GM23338 (cell line): ENCODE measurements at regions not wholly inside any gene's neighbourhood (a gene's known extent, or its start where the extent isn't known, plus 50 kb on each side); places are given as distances from the start of the nearest gene placed in this dataset.

Experiments used
- ATAC-seq: fragments of 200-7000 bp; cut with Tn5 transposase; 3 replicates; pipeline ENCODE4 v1.9.1; 2020
- DNase-seq: peaks from one replicate; pipeline ENCODE4 v3.0.0-alpha.2; 2015; ENCODE audit warnings: low spot score
- H2AFZ ChIP-seq: fragments of 200-600 bp; sonication (generic); 2 replicates; pipeline ENCODE4 v1.8.0; 2016; ENCODE audit warnings: antibody characterized with exemption, mild to moderate bottlenecking, moderate library complexity
- H3F3A ChIP-seq: fragments of 200-600 bp; sonication (generic); replicated peaks from 2 replicates; pipeline ENCODE4 v1.8.0; 2017; ENCODE audit warnings: antibody characterized with exemption, mixed run types, low read depth
- H3K27ac ChIP-seq: fragments of 200-600 bp; sonication (generic); 2 replicates; pipeline ENCODE4 v1.6.1; 2016; ENCODE audit warnings: low read depth
- H3K27me3 ChIP-seq: fragments of 200-600 bp; sonication (generic); 2 replicates; pipeline ENCODE4 v1.8.0; 2016; ENCODE audit warnings: mild to moderate bottlenecking, mixed run types, moderate library complexity; ENCODE audit not compliant: insufficient read depth
- H3K36me3 ChIP-seq: fragments of 200-600 bp; sonication (generic); 2 replicates; pipeline ENCODE4 v1.8.0; 2016; ENCODE audit warnings: mild to moderate bottlenecking; ENCODE audit not compliant: insufficient read depth
- H3K4me1 ChIP-seq: fragments of 200-600 bp; sonication (generic); 2 replicates; pipeline ENCODE4 v1.8.0; 2016; ENCODE audit warnings: mild to moderate bottlenecking, moderate library complexity; ENCODE audit not compliant: insufficient read depth
- H3K4me2 ChIP-seq: fragments of 200-600 bp; sonication (generic); 2 replicates; pipeline ENCODE4 v1.7.1; 2017; ENCODE audit warnings: mixed run types
- H3K4me3 ChIP-seq: fragments of 200-600 bp; sonication (generic); 2 replicates; pipeline ENCODE4 v1.6.1; 2016; ENCODE audit warnings: mixed run types
- H3K79me2 ChIP-seq: fragments of 200-600 bp; sonication (generic); replicated peaks from 2 replicates; pipeline ENCODE4 v1.8.0; 2017; ENCODE audit warnings: mild to moderate bottlenecking; ENCODE audit not compliant: insufficient read depth
- H3K9me2 ChIP-seq: fragments of 200-600 bp; sonication (generic); 2 replicates; pipeline ENCODE4 v1.8.0; 2017; ENCODE audit not compliant: insufficient read depth
- H4K20me1 ChIP-seq: fragments of 200-600 bp; sonication (generic); replicated peaks from 2 replicates; pipeline ENCODE4 v1.8.0; 2017; ENCODE audit warnings: mild to moderate bottlenecking; ENCODE audit not compliant: insufficient read depth
- H3K27ac Mint-ChIP-seq: 2 replicates; pipeline ENCODE4 v1.8.0; 2020; ENCODE audit warnings: inconsistent platforms, mild to moderate bottlenecking, moderate library complexity, mixed read lengths
- H3K27me3 Mint-ChIP-seq: 3 replicates; pipeline ENCODE4 v1.8.0; 2022; ENCODE audit warnings: low read depth, mild to moderate bottlenecking, moderate library complexity, mixed read lengths, inconsistent platforms; ENCODE audit not compliant: insufficient read depth, poor library complexity
- H3K36me3 Mint-ChIP-seq: 3 replicates; pipeline ENCODE4 v1.8.0; 2021; ENCODE audit warnings: low read depth, mild to moderate bottlenecking, inconsistent platforms, moderate library complexity, mixed read lengths
- H3K4me1 Mint-ChIP-seq: 3 replicates; pipeline ENCODE4 v1.8.0; 2020; ENCODE audit warnings: mild to moderate bottlenecking, inconsistent platforms, mixed read lengths
- H3K4me3 Mint-ChIP-seq: 3 replicates; pipeline ENCODE4 v1.8.0; 2021; ENCODE audit warnings: moderate library complexity, mild to moderate bottlenecking, inconsistent platforms, mixed read lengths
- H3K9me3 Mint-ChIP-seq: 3 replicates; pipeline ENCODE4 v1.8.0; 2020; ENCODE audit warnings: moderate library complexity, mild to moderate bottlenecking, inconsistent platforms, mixed read lengths
- CTCF ChIP-seq, 2 experiments: fragments of 200-600 bp in 1 of 2; sonication (generic) in 1 of 2; conservative IDR thresholded peaks; 2 replicates each; pipeline versions ENCODE4 v1.5.1 to v1.6.1; 2016 to 2017; ENCODE audit warnings: antibody characterized with exemption in 2 of 2, low read depth in 2 of 2, mild to moderate bottlenecking in 2 of 2, moderate library complexity in 1 of 2
- EZH2phosphoT487 ChIP-seq: fragments of 200-600 bp; sonication (generic); IDR thresholded peaks from one replicate; pipeline ENCODE4 v1.8.1; 2018; ENCODE audit warnings: antibody characterized with exemption; ENCODE audit not compliant: unreplicated experiment
- JUNB ChIP-seq: IDR thresholded peaks from one replicate; pipeline ENCODE4 v1.6.1; 2016; ENCODE audit warnings: antibody characterized with exemption; ENCODE audit not compliant: unreplicated experiment
- NANOG ChIP-seq: IDR thresholded peaks from 2 replicates; pipeline ENCODE4 v1.6.1; 2016; ENCODE audit warnings: antibody characterized with exemption, borderline replicate concordance
- ZNF114 ChIP-seq: fragments of 250-450 bp; sonication (Bioruptor Pico); IDR thresholded peaks from 2 replicates; pipeline ENCODE4 v1.5.0; 2020; ENCODE audit warnings: mild to moderate bottlenecking, moderate library complexity
- ZNF331 ChIP-seq: fragments of 250-450 bp; sonication (Bioruptor Pico); IDR thresholded peaks from 2 replicates; pipeline ENCODE4 v1.5.0; 2020; ENCODE audit warnings: low read depth, mild to moderate bottlenecking, moderate library complexity
- TF ChIP-seq, protein P1 (sequence below): fragments of 250-450 bp; sonication (Bioruptor Pico); IDR thresholded peaks from 2 replicates; pipeline ENCODE4 v1.5.0; 2020; ENCODE audit warnings: mild to moderate bottlenecking, moderate library complexity
- TF ChIP-seq, protein P2 (sequence below): IDR thresholded peaks from 2 replicates; pipeline ENCODE4 v1.6.1; 2016; ENCODE audit warnings: antibody characterized with exemption

DNA sequence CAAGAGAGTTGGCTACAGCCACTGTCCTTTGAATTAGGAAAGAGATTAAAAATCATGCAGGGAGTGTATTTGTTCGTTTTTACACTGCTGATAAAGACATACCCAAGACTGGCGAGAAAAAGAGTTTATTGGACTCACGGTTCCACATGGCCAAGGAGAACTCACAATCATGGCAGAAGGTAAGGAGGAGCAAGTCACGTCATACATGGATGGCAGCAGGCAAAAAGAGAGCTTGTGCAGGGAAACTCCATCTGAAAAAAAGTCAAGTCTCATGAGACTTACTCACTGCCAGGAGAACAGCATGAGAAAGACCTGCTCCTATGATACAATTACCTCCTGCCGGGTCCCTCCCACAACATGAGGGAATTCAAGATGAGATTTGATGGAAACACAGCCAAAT, 1595.2 kb downstream of the KCNT2 start (continued):
- TF ChIP-seq, protein P1, sequence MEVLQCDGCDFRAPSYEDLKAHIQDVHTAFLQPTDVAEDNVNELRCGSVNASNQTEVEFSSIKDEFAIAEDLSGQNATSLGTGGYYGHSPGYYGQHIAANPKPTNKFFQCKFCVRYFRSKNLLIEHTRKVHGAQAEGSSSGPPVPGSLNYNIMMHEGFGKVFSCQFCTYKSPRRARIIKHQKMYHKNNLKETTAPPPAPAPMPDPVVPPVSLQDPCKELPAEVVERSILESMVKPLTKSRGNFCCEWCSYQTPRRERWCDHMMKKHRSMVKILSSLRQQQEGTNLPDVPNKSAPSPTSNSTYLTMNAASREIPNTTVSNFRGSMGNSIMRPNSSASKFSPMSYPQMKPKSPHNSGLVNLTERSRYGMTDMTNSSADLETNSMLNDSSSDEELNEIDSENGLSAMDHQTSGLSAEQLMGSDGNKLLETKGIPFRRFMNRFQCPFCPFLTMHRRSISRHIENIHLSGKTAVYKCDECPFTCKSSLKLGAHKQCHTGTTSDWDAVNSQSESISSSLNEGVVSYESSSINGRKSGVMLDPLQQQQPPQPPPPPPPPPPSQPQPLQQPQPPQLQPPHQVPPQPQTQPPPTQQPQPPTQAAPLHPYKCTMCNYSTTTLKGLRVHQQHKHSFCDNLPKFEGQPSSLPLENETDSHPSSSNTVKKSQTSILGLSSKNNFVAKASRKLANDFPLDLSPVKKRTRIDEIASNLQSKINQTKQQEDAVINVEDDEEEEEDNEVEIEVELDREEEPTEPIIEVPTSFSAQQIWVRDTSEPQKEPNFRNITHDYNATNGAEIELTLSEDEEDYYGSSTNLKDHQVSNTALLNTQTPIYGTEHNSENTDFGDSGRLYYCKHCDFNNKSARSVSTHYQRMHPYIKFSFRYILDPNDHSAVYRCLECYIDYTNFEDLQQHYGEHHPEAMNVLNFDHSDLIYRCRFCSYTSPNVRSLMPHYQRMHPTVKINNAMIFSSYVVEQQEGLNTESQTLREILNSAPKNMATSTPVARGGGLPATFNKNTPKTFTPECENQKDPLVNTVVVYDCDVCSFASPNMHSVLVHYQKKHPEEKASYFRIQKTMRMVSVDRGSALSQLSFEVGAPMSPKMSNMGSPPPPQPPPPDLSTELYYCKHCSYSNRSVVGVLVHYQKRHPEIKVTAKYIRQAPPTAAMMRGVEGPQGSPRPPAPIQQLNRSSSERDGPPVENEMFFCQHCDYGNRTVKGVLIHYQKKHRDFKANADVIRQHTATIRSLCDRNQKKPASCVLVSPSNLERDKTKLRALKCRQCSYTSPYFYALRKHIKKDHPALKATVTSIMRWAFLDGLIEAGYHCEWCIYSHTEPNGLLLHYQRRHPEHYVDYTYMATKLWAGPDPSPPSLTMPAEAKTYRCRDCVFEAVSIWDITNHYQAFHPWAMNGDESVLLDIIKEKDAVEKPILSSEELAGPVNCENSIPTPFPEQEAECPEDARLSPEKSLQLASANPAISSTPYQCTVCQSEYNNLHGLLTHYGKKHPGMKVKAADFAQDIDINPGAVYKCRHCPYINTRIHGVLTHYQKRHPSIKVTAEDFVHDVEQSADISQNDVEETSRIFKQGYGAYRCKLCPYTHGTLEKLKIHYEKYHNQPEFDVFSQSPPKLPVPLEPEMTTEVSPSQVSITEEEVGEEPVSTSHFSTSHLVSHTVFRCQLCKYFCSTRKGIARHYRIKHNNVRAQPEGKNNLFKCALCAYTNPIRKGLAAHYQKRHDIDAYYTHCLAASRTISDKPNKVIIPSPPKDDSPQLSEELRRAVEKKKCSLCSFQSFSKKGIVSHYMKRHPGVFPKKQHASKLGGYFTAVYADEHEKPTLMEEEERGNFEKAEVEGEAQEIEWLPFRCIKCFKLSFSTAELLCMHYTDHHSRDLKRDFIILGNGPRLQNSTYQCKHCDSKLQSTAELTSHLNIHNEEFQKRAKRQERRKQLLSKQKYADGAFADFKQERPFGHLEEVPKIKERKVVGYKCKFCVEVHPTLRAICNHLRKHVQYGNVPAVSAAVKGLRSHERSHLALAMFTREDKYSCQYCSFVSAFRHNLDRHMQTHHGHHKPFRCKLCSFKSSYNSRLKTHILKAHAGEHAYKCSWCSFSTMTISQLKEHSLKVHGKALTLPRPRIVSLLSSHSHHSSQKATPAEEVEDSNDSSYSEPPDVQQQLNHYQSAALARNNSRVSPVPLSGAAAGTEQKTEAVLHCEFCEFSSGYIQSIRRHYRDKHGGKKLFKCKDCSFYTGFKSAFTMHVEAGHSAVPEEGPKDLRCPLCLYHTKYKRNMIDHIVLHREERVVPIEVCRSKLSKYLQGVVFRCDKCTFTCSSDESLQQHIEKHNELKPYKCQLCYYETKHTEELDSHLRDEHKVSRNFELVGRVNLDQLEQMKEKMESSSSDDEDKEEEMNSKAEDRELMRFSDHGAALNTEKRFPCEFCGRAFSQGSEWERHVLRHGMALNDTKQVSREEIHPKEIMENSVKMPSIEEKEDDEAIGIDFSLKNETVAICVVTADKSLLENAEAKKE (CRISPR knock-in tag), result no peak
- TF ChIP-seq JUNB (no peak), ZNF331 (CRISPR knock-in tag) (no peak), EZH2phosphoT487 (no peak), CTCF (conservative IDR thresholded peaks at IDR 0.05; ENCODE audit: low read depth in 2 of 2) (no peak), NANOG (no peak)
- TF ChIP-seq, protein P2, sequence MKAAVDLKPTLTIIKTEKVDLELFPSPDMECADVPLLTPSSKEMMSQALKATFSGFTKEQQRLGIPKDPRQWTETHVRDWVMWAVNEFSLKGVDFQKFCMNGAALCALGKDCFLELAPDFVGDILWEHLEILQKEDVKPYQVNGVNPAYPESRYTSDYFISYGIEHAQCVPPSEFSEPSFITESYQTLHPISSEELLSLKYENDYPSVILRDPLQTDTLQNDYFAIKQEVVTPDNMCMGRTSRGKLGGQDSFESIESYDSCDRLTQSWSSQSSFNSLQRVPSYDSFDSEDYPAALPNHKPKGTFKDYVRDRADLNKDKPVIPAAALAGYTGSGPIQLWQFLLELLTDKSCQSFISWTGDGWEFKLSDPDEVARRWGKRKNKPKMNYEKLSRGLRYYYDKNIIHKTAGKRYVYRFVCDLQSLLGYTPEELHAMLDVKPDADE, result no peak

DNA sequence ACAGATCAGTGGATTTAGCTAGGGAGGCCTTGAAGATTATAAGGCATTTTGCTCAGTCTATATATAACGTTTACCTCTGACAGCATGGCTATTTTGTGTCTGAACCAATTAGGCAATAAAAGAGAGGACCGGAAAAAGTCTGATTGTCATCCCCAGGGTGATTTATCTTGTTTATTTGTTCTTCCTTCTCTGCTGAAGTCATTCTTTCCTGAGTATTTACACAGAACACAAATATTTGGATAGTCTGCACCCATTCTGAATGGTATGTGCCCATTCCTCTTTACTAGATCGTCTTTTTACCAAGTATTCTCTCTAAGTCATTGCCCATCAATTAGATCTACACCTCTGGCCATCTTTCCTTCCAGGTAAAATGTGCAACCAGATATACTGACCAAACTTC, 1602.9 kb downstream of the KCNT2 start:
- no peak overlapping the region for H3K4me3 Mint-ChIP-seq
- H3K9me2 ChIP-seq, result no peaks in the 10 kb centered on the region; the same call in none of the 2 replicates
- no peaks in the 10 kb centered on the region for H3K36me3 Mint-ChIP-seq
- no peaks in the 10 kb centered on the region for H3F3A ChIP-seq
- peaks cover 13% of the 10 kb centered on the region; the same call in 2 of the 3 replicates for H3K4me1 Mint-ChIP-seq
- DNase-seq (no peak), ATAC-seq (no peak)
- H3K27me3 Mint-ChIP-seq, result no peaks in the 10 kb centered on the region
- no peaks in the 10 kb centered on the region for H3K27me3 ChIP-seq
- H3K9me3 Mint-ChIP-seq, result no peaks in the 10 kb centered on the region
- no peak overlapping the region for H2AFZ ChIP-seq
- no peak overlapping the region for H3K4me2 ChIP-seq
- H3K79me2 ChIP-seq, result no peaks in the 10 kb centered on the region
- no peaks in the 10 kb centered on the region for H4K20me1 ChIP-seq
- H3K27ac Mint-ChIP-seq, result no peak overlapping the region
- no peaks in the 10 kb centered on the region for H3K36me3 ChIP-seq
- no peak overlapping the region for H3K4me3 ChIP-seq
- H3K4me1 ChIP-seq, result peaks cover 11% of the 10 kb centered on the region
- H3K27ac ChIP-seq, result no peak overlapping the region
- TF ChIP-seq, protein P2, result no peak
- TF ChIP-seq CTCF (conservative IDR thresholded peaks at IDR 0.05; ENCODE audit: low read depth in 2 of 2), result no peak
- TF ChIP-seq JUNB, result no peak
- TF ChIP-seq ZNF114 (CRISPR knock-in tag), result no peak
- TF ChIP-seq EZH2phosphoT487, result no peak
